ENCODE measurements at regions not wholly inside any gene's neighbourhood (a gene's known extent, or its start where the extent isn't known, plus 50 kb on each side); places are given as distances from the start of the nearest gene placed in this dataset.

- TF ChIP-seq CTCF (IDR thresholded peaks at IDR 0.05) (no peak), POLR2A (IDR thresholded peaks at IDR 0.05; ENCODE audit: low read depth) (no peak), POLR2AphosphoS5 (IDR thresholded peaks at IDR 0.05) (no peak), EP300 (IDR thresholded peaks at IDR 0.05) (no peak)
These were observed 135.6 kb downstream of the PFKFB3 start for GRCh38 chr10:6338361-6338760.

GRCh38 chr10:6339891-6340290 is 137.2 kb downstream of the PFKFB3 start:
- Histone ChIP-seq H3K4me1 (no peaks in the 10 kb centered on the region), H3K9me3 (no peaks in the 10 kb centered on the region), H3K36me3 (no peaks in the 10 kb centered on the region), H3K4me3 (no peak overlapping the region), H3K27ac (replicated peaks in 1 of 4) (no peak overlapping the region), H3K27me3 (no peaks in the 10 kb centered on the region)
- no peak for DNase-seq (ENCODE audit: extremely low spot score)
- intact Hi-C loops (cut with DNase I): no loop called here
- WGBS: 95% methylated on average over 5 of the region's 5 CpGs
- TF ChIP-seq POLR2AphosphoS5 (IDR thresholded peaks at IDR 0.05) (no peak), EP300 (IDR thresholded peaks at IDR 0.05) (no peak), CTCF (IDR thresholded peaks at IDR 0.05) (no peak)

More at GRCh38 chr10:6338361-6338760, 135.6 kb downstream of the PFKFB3 start:
- no peak overlapping the region for H3K4me3 ChIP-seq
- intact Hi-C loops (cut with DNase I): no loop called here
- no peak for DNase-seq (ENCODE audit: extremely low spot score)
- WGBS: 87% methylated on average over 7 of the region's 7 CpGs
- no peak overlapping the region for H3K27ac ChIP-seq (replicated peaks in 1 of 4)
- H3K36me3 ChIP-seq: no peaks in the 10 kb centered on the region
- no peaks in the 10 kb centered on the region for H3K4me1 ChIP-seq
- H3K9me3 ChIP-seq: no peaks in the 10 kb centered on the region
- H3K27me3 ChIP-seq: no peaks in the 10 kb centered on the region

DNA sequence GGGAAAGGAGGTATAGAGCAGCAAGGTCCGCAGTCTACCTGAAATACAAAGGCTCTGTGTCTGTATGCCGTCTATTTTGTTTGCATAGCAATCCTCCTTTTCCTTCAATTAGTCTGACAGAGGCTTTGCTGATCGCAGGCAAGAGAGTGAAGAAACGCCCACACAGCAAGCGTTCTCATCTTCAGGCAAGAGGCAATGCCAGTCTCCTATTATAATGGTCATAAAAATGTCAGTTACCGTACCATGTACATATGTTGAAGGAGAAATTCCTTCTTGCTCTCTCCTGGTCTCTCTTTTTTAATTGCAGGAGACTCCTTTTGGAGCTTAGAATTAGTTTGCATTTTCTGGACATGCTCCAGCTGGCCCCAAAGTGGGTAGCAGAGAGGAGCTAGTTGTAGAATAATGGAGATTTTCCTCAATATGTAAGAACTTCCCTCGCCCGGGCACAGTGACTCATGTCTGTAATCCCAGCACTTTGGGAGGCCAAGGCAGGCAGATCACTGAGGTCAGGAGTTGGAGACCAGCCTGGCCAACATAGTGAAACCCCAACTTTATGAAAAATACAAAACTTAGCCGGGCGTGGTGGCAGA is 139.5 kb downstream of the PFKFB3 start:
- TF ChIP-seq POLR2A (IDR thresholded peaks at IDR 0.05; ENCODE audit: low read depth) (no peak), EP300 (IDR thresholded peaks at IDR 0.05) (no peak), CTCF (IDR thresholded peaks at IDR 0.05) (no peak), POLR2AphosphoS5 (IDR thresholded peaks at IDR 0.05) (no peak)
- intact Hi-C loops (cut with DNase I): no loop called here
- 84% methylated on average over 10 of the region's 10 CpGs for WGBS
- H3K27me3 ChIP-seq: no peaks in the 10 kb centered on the region
- H3K4me1 ChIP-seq: peaks cover 0 to 2% (median 0%) of the 10 kb centered on the region in 4 donors
- DNase-seq (ENCODE audit: extremely low spot score): peak; percentile 53
- H3K9me3 ChIP-seq: no peaks in the 10 kb centered on the region
- H3K4me3 ChIP-seq: no peak overlapping the region
- H3K36me3 ChIP-seq: no peaks in the 10 kb centered on the region
- no peak overlapping the region for H3K27ac ChIP-seq (replicated peaks in 1 of 4)

DNA sequence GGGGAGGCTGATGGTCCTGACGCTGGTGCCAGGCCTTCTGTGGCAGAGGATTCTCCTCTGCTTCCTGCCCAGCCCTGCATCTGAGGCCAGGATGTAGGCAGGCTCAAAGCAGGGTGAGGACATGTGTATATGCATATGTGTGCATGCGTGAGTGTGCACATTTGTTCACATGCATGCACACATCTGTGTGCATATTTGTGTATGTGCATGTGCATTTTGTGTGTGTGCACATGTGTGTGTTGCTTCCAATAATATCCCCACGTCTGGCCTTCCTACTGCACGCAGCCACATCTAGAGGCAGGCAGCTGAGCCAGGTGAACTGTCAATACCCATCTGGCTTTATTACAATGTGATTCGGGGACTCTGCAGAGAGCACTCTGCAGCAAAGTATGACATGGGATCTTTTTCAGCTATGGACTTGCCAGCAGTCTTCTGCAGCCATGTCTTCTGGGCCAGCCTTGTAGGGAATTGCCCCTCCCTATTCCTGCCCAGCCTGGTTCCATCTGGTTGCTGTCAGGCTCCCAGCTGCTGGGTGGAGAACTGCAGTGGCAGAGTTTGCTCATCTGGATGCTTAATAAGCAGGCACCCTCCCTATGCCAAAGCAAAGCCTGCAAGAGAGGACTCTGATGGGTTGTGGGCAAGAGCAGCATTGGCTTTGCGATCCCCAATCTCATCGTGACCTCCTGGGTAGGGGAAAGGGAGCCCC is 140.7 kb downstream of the PFKFB3 start:
- Histone ChIP-seq H3K4me3 (no peak overlapping the region), H3K27ac (replicated peaks in 1 of 4) (no peak overlapping the region), H3K9me3 (no peaks in the 10 kb centered on the region), H3K27me3 (no peaks in the 10 kb centered on the region), H3K4me1 (peaks cover 0 to 14% (median 0%) of the 10 kb centered on the region in 4 donors), H3K36me3 (no peaks in the 10 kb centered on the region)
- TF ChIP-seq EP300 (IDR thresholded peaks at IDR 0.05) (no peak), POLR2A (IDR thresholded peaks at IDR 0.05; ENCODE audit: low read depth) (no peak), CTCF (IDR thresholded peaks at IDR 0.05) (no peak), POLR2AphosphoS5 (IDR thresholded peaks at IDR 0.05) (no peak)
- intact Hi-C loops (cut with DNase I): no loop called here
- WGBS: 91% methylated on average over 7 of the region's 7 CpGs
- DNase-seq (ENCODE audit: extremely low spot score): peak; percentile 68
